ENCODE measurements at regions not wholly inside any gene's neighbourhood (a gene's known extent, or its start where the extent isn't known, plus 50 kb on each side); places are given as distances from the start of the nearest gene placed in this dataset.
"Not testable (repeated sequence)": the region's sequence is repeated elsewhere in the genome, so short reads cannot be mapped to it uniquely, and the experiment has no call there.

DNA sequence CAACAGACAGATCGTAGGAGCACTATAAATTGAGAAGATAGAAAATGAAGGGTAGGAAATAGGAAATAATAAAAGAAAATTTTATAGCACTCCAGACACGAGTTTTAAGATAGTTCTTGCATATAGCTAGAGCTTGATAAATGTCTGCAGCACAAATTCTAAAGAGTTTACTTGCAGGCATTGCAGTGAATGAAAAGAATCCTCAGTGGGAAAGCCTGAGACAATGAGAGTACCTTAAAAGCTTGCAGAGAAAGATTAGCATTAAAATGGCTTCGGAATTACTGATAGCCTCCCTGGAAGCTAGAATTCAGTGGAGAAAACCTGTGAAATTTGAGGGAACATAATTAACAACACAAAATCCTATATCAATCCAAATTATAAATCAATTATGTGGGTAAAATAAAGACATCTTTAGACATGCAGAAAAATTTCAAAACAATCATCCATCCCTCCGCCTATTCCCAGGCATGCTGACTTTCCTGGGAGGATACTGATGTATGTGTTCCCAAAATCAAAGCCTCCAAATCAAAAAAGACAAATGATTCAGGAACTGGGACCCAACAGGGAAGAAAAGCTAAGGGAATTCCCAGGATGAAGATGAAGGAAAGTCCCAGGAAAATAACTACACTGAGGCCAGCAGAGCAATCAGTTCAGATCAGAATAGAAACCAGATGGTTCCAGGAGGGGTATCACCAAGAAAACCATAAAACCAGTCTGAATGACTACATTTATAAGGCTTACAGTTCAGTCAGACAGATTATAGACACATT is 305.9 kb upstream of the USP25 start:
- no peak for DNase-seq (ENCODE audit: low read depth in 2 of 2, low spot score in 1 of 2)

DNA sequence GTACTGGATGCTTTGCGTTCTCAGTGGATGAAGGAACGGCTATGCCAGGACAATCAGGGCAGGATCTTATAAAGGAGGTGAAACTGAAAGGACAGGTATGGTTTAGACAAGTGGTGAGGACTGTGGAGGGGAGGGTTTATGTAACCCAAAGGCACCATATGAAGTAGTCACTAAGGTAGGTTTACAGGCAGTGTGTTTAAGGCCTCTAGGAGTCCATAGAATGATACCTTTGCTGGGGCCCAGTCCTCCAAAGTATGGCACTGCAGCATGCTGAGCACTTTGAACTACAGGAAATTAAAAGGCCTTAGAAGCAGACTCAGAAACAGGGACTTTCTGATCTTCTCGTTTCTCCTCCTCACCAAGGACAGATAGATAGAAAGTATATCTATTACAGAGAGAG is 304.7 kb upstream of the USP25 start:
- no peak for DNase-seq (ENCODE audit: low read depth in 2 of 2, low spot score in 1 of 2)

- DNase-seq (ENCODE audit: low read depth in 2 of 2, low spot score in 1 of 2): no peak
These were observed 299.8 kb upstream of the USP25 start for GRCh38 chr21:15430023-15430422.

- no peak for DNase-seq (ENCODE audit: low read depth in 2 of 2, low spot score in 1 of 2)
These were observed 299.2 kb upstream of the USP25 start for GRCh38 chr21:15430577-15430976.

GRCh38 chr21:15431053-15431452 is 298.7 kb upstream of the USP25 start:
- no peak for DNase-seq (ENCODE audit: low read depth in 2 of 2, low spot score in 1 of 2)

DNA sequence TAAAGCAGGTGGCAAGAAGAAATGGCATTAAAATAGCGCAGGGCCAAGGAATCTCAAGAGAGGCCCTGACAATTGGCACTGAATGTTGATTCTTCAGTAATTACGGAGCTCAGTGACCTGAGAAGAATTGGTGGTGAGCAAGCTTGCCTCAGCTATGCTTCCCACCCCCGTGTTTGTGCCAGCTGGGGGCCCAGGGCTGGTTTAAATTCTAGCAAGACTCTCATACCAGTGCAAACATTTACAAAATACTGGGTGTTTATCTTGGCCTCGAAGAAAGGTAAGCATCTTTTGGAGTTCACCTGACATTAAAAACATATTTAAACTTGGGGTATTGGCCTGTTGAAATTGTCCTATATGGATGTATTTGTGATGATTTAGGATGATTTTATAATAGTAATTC is 296.7 kb upstream of the USP25 start:
- DNase-seq (ENCODE audit: low read depth in 2 of 2, low spot score in 1 of 2): no peak

- no peak for DNase-seq (ENCODE audit: low read depth in 2 of 2, low spot score in 1 of 2)
These were observed 295.4 kb upstream of the USP25 start for GRCh38 chr21:15434163-15434905.

GRCh38 chr21:15436031-15436430 is 293.8 kb upstream of the USP25 start:
- no peak for DNase-seq (ENCODE audit: low read depth in 2 of 2, low spot score in 1 of 2)

- DNase-seq (ENCODE audit: low read depth in 2 of 2, low spot score in 1 of 2): no peak
These were observed 291.9 kb upstream of the USP25 start for GRCh38 chr21:15437883-15438282.

- no peak for DNase-seq (ENCODE audit: low read depth in 2 of 2, low spot score in 1 of 2)
These were observed 290.1 kb upstream of the USP25 start for GRCh38 chr21:15439726-15440125.

DNA sequence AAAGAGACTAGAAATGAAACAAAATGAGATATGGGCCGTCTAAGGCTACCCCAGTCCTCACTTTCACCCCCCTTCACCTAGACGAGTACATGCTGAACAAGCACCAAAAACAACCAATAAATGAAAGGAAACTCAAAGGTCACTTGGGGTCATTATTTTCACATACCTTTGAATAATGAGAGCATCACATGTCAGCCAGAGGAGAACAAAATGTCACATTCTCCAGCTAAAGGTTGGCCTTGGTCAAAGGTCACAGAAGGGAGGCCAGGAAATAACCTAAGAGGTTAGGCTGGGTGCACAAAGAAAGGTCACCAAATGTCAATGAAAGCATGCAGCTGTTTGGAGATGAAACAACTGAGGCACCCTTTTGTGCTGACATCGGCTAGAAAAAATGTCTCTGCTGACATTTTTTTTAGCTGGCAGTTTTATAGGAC is 288.7 kb upstream of the USP25 start:
- DNase-seq (ENCODE audit: low read depth in 2 of 2, low spot score in 1 of 2): no peak

GRCh38 chr21:15441992-15442391 is 287.8 kb upstream of the USP25 start:
- no peak for DNase-seq (ENCODE audit: low read depth in 2 of 2, low spot score in 1 of 2)

GRCh38 chr21:15442743-15443469 is 286.9 kb upstream of the USP25 start:
- DNase-seq (ENCODE audit: low read depth in 2 of 2, low spot score in 1 of 2): no peak

DNA sequence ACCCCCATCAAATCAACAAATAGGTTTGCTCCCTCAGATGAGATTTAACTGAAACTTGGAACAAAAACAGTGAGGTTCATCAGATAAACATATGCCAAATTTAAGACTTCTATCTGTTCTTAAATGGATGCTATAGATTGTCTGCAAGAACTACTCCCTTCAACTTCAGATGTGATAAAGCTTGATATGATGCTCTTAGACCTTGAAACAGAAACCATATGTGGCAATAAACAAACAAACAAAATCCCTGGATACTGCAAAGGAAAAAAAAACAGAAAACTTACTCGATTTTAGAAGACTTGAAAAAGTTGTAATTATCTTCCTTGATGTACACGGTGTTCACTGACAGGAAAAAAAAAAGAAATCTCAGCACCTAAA is 286.1 kb upstream of the USP25 start:
- no peak for DNase-seq (ENCODE audit: low read depth in 2 of 2, low spot score in 1 of 2)

- DNase-seq (ENCODE audit: low read depth in 2 of 2, low spot score in 1 of 2): no peak
These were observed 285.4 kb upstream of the USP25 start for GRCh38 chr21:15444118-15444960.

- DNase-seq (ENCODE audit: low read depth in 2 of 2, low spot score in 1 of 2): no peak
These were observed 284.5 kb upstream of the USP25 start for GRCh38 chr21:15445327-15445726.

- no peak for DNase-seq (ENCODE audit: low read depth in 2 of 2, low spot score in 1 of 2)
These were observed 283.6 kb upstream of the USP25 start for GRCh38 chr21:15446223-15446622.

DNA sequence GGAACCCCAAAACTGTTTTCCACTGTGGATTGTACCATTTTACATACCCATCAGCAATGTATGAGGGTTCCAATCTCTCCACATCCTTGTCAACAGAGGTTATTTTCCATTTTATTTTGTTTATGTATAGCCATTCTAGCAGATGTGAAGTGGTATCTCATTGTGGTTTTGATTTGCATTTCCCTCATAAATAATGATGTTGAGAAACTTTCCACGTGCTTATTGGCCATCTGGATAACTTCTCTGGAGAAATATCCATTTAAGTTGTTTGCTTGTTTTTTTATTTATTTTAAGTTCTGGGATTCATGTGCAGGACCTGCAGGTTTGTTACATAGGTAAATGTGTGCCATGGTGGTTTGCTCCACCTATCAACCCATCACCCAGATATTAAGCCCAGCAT is 280.2 kb upstream of the USP25 start:
- DNase-seq (ENCODE audit: low read depth in 2 of 2, low spot score in 1 of 2): no peak

DNA sequence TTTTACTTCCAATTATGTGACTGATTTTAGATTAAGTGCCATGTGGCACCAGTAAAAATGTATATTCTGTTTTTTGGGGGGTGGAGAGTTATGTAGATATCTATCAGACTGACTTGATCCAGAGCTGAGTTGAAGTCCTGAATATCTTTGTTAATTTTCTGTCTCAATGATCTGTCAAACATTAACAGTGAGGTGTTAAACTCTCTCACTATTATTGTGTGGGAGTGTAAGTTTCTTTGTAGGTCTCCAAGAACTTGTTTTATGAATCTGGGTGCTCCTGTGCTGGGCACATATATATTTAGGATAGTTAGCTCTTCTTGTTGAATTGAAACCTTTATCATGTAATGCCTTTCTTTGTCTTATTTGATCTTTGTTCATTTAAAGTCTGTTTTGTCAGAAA is 276.5 kb upstream of the USP25 start:
- no peak for DNase-seq (ENCODE audit: low read depth in 2 of 2, low spot score in 1 of 2)

- not testable (repeated sequence) for DNase-seq (ENCODE audit: low read depth in 2 of 2, low spot score in 1 of 2)
These were observed 276.0 kb upstream of the USP25 start for GRCh38 chr21:15453785-15454184.

- DNase-seq (ENCODE audit: low read depth in 2 of 2, low spot score in 1 of 2): not testable (repeated sequence)
These were observed 274.9 kb upstream of the USP25 start for GRCh38 chr21:15454931-15455330.
